HEK293 (cell line): ENCODE measurements at regions not wholly inside any gene's neighbourhood (a gene's known extent, or its start where the extent isn't known, plus 50 kb on each side); places are given as distances from the start of the nearest gene placed in this dataset.

Experiments
- EGR2 ChIP-seq: fragments of 450-650 bp; formaldehyde crosslinking; IDR thresholded peaks from 2 replicates; pipeline ENCODE4 v1.5.1; 2016; ENCODE audit warnings: low read depth, missing biosample characterization, missing genetic modification characterization
- KLF8 ChIP-seq: fragments of 450-650 bp; formaldehyde crosslinking; IDR thresholded peaks from 2 replicates; pipeline ENCODE4 v1.5.1; 2016; ENCODE audit warnings: missing biosample characterization, missing genetic modification characterization
- PRDM2 ChIP-seq: fragments of 450-650 bp; formaldehyde crosslinking; IDR thresholded peaks from 2 replicates; pipeline ENCODE4 v1.5.1; 2016; ENCODE audit warnings: missing biosample characterization, missing genetic modification characterization, borderline replicate concordance
- RBAK ChIP-seq: fragments of 450-650 bp; formaldehyde crosslinking; IDR thresholded peaks from 2 replicates; pipeline ENCODE4 v1.5.1; 2016; ENCODE audit warnings: missing biosample characterization, missing genetic modification characterization
- REPIN1 ChIP-seq: fragments of 450-650 bp; formaldehyde crosslinking; IDR thresholded peaks from 2 replicates; pipeline ENCODE4 v1.5.1; 2017; ENCODE audit warnings: missing biosample characterization, missing genetic modification characterization, low read depth
- SCRT2 ChIP-seq: fragments of 450-650 bp; formaldehyde crosslinking; IDR thresholded peaks from 2 replicates; pipeline ENCODE4 v1.5.1; 2016; ENCODE audit warnings: missing biosample characterization, missing genetic modification characterization
- SP7 ChIP-seq: fragments of 450-650 bp; formaldehyde crosslinking; IDR thresholded peaks from 2 replicates; pipeline ENCODE4 v1.5.1; 2016; ENCODE audit warnings: missing biosample characterization, missing genetic modification characterization
- ZBTB1 ChIP-seq: fragments of 450-650 bp; formaldehyde crosslinking; IDR thresholded peaks from 2 replicates; pipeline ENCODE4 v1.5.1; 2016; ENCODE audit warnings: missing biosample characterization, missing genetic modification characterization
- ZBTB7A ChIP-seq: fragments of 450-650 bp; formaldehyde crosslinking; IDR thresholded peaks from 2 replicates; pipeline ENCODE4 v1.5.1; 2016; ENCODE audit warnings: low read depth, missing biosample characterization, missing genetic modification characterization
- ZBTB8A ChIP-seq: fragments of 450-650 bp; formaldehyde crosslinking; IDR thresholded peaks from 2 replicates; pipeline ENCODE4 v1.5.1; 2016; ENCODE audit warnings: missing biosample characterization, missing genetic modification characterization
- ZNF274 ChIP-seq, 2 experiments: fragments of 200-500 bp in 1 of 2; fragments of 450-650 bp in 1 of 2; sonication (Bioruptor generic) in 1 of 2; formaldehyde crosslinking in 1 of 2; IDR thresholded peaks; 2 replicates each; pipeline versions ENCODE4 v1.5.1 to v1.6.1; 2014 to 2016; ENCODE audit warnings: borderline replicate concordance in 1 of 2, inconsistent platforms in 1 of 2, low read length in 1 of 2, missing biosample characterization in 1 of 2, missing genetic modification characterization in 1 of 2
- ZNF324 ChIP-seq: fragments of 450-650 bp; formaldehyde crosslinking; IDR thresholded peaks from 2 replicates; pipeline ENCODE4 v1.5.1; 2016; ENCODE audit warnings: missing biosample characterization, missing genetic modification characterization
- ZNF341 ChIP-seq: fragments of 450-650 bp; formaldehyde crosslinking; IDR thresholded peaks from 2 replicates; pipeline ENCODE4; 2016; ENCODE audit warnings: low read depth, missing biosample characterization, missing genetic modification characterization
- ZNF366 ChIP-seq: fragments of 450-650 bp; formaldehyde crosslinking; conservative IDR thresholded peaks from 2 replicates; pipeline ENCODE4 v1.5.1; 2016; ENCODE audit warnings: missing biosample characterization, missing genetic modification characterization
- ZNF473 ChIP-seq: fragments of 450-650 bp; formaldehyde crosslinking; IDR thresholded peaks from 2 replicates; pipeline ENCODE4 v1.5.1; 2017; ENCODE audit warnings: missing biosample characterization, missing genetic modification characterization
- ZNF513 ChIP-seq: fragments of 450-650 bp; IDR thresholded peaks from 2 replicates; pipeline ENCODE4 v1.5.1; 2018; ENCODE audit warnings: missing biosample characterization, missing genetic modification characterization
- ZNF776 ChIP-seq: fragments of 450-650 bp; formaldehyde crosslinking; IDR thresholded peaks from 2 replicates; pipeline ENCODE4 v1.5.0; 2017; ENCODE audit warnings: missing biosample characterization, missing genetic modification characterization, borderline replicate concordance
- ZNF785 ChIP-seq: fragments of 450-650 bp; formaldehyde crosslinking; IDR thresholded peaks from 2 replicates; pipeline ENCODE4 v1.5.1; 2016; ENCODE audit warnings: missing biosample characterization, missing genetic modification characterization
- ZSCAN30 ChIP-seq: fragments of 450-650 bp; IDR thresholded peaks from 2 replicates; pipeline ENCODE4 v1.5.1; 2018; ENCODE audit warnings: missing biosample characterization, mild to moderate bottlenecking, missing genetic modification characterization, moderate library complexity
- TF ChIP-seq, protein P1 (sequence below): fragments of 450-650 bp; formaldehyde crosslinking; IDR thresholded peaks from 2 replicates; pipeline ENCODE4 v1.5.1; 2016; ENCODE audit warnings: missing biosample characterization, missing genetic modification characterization
- TF ChIP-seq, protein P2 (sequence below): fragments of 450-650 bp; formaldehyde crosslinking; IDR thresholded peaks from 2 replicates; pipeline ENCODE4 v1.5.1; 2017; ENCODE audit warnings: missing biosample characterization, missing genetic modification characterization
- TF ChIP-seq, protein P3 (sequence below): fragments of 450-650 bp; formaldehyde crosslinking; IDR thresholded peaks from 2 replicates; pipeline ENCODE4 v1.5.1; 2017; ENCODE audit warnings: missing biosample characterization, missing genetic modification characterization
- TF ChIP-seq, protein P4 (sequence below): sonication (generic); formaldehyde crosslinking; IDR thresholded peaks from 2 replicates; pipeline ENCODE4 v1.8.1; 2022; ENCODE audit warnings: mild to moderate bottlenecking, moderate library complexity, missing genetic modification reagents

DNA sequence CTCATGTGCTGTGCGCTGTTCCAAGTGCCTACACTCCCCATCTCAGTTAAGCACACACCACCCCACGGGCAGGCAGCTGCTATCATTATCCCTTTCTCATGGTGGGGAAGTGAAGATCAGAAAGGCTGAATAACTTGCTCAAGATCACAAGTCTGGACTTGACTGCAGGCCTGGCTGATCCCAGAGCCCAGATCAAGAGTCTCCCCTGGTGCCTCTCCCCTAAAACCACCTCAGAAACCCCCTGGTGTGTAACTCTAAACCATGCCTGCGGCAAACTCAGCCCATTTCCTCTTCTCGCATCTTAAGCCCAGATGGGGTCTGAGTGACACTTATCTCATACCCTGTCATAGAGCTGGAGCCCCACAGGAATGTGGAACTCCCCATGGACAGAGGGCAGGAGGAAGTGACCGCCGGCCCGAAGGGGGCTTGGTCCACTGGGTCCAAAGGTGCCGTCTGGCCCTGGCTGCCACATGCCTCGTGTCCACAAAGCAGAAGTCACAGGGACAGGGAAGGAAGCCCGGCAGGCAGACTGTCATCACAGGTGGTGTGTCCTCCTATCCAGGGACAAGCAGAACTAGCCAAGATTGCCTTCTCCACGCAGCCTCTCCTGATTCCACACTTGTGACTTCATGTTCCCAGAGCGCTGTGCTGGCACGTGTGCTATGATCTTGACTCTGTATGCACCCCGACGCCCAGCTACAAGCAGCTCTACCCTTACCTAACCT, 92.1 kb downstream of the SYF2 start (continued):
- TF ChIP-seq, protein P1, sequence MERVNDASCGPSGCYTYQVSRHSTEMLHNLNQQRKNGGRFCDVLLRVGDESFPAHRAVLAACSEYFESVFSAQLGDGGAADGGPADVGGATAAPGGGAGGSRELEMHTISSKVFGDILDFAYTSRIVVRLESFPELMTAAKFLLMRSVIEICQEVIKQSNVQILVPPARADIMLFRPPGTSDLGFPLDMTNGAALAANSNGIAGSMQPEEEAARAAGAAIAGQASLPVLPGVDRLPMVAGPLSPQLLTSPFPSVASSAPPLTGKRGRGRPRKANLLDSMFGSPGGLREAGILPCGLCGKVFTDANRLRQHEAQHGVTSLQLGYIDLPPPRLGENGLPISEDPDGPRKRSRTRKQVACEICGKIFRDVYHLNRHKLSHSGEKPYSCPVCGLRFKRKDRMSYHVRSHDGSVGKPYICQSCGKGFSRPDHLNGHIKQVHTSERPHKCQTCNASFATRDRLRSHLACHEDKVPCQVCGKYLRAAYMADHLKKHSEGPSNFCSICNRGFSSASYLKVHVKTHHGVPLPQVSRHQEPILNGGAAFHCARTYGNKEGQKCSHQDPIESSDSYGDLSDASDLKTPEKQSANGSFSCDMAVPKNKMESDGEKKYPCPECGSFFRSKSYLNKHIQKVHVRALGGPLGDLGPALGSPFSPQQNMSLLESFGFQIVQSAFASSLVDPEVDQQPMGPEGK (tag by site-specific recombination) = no peak
- TF ChIP-seq ZNF341 (tag by site-specific recombination) (peak; percentile 94), EGR2 (tag by site-specific recombination) (no peak), SP7 (tag by site-specific recombination) (no peak), ZSCAN30 (tag by site-specific recombination) (no peak), ZBTB7A (tag by site-specific recombination) (no peak), ZBTB1 (tag by site-specific recombination) (no peak), ZNF513 (tag by site-specific recombination) (no peak), REPIN1 (no peak), ZNF366 (tag by site-specific recombination) (no peak), ZNF776 (tag by site-specific recombination) (no peak), SCRT2 (tag by site-specific recombination) (no peak), PRDM2 (tag by site-specific recombination) (no peak), ZNF785 (no peak), ZBTB8A (tag by site-specific recombination) (peak; percentile 45; the same call in 1 of the 2 replicates), ZNF473 (tag by site-specific recombination) (no peak), KLF8 (tag by site-specific recombination) (no peak), ZNF324 (no peak), RBAK (tag by site-specific recombination) (no peak), ZNF274 (IDR thresholded peaks at IDR 0.05; ENCODE audit: low read length) (no peak), ZNF274 (tag by site-specific recombination; IDR thresholded peaks at IDR 0.05; ENCODE audit: borderline replicate concordance) (no peak)
- TF ChIP-seq, protein P2, sequence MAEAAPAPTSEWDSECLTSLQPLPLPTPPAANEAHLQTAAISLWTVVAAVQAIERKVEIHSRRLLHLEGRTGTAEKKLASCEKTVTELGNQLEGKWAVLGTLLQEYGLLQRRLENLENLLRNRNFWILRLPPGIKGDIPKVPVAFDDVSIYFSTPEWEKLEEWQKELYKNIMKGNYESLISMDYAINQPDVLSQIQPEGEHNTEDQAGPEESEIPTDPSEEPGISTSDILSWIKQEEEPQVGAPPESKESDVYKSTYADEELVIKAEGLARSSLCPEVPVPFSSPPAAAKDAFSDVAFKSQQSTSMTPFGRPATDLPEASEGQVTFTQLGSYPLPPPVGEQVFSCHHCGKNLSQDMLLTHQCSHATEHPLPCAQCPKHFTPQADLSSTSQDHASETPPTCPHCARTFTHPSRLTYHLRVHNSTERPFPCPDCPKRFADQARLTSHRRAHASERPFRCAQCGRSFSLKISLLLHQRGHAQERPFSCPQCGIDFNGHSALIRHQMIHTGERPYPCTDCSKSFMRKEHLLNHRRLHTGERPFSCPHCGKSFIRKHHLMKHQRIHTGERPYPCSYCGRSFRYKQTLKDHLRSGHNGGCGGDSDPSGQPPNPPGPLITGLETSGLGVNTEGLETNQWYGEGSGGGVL (tag by site-specific recombination) = no peak
- TF ChIP-seq, protein P3, sequence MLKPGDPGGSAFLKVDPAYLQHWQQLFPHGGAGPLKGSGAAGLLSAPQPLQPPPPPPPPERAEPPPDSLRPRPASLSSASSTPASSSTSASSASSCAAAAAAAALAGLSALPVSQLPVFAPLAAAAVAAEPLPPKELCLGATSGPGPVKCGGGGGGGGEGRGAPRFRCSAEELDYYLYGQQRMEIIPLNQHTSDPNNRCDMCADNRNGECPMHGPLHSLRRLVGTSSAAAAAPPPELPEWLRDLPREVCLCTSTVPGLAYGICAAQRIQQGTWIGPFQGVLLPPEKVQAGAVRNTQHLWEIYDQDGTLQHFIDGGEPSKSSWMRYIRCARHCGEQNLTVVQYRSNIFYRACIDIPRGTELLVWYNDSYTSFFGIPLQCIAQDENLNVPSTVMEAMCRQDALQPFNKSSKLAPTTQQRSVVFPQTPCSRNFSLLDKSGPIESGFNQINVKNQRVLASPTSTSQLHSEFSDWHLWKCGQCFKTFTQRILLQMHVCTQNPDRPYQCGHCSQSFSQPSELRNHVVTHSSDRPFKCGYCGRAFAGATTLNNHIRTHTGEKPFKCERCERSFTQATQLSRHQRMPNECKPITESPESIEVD (tag by site-specific recombination) = no peak
- TF ChIP-seq, protein P4, sequence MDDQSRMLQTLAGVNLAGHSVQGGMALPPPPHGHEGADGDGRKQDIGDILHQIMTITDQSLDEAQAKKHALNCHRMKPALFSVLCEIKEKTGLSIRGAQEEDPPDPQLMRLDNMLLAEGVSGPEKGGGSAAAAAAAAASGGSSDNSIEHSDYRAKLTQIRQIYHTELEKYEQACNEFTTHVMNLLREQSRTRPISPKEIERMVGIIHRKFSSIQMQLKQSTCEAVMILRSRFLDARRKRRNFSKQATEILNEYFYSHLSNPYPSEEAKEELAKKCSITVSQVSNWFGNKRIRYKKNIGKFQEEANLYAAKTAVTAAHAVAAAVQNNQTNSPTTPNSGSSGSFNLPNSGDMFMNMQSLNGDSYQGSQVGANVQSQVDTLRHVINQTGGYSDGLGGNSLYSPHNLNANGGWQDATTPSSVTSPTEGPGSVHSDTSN (CRISPR knock-in tag) = no peak
